Right cardiac atrium (tissue), 5 donors: ENCODE measurements at regions not wholly inside any gene's neighbourhood (a gene's known extent, or its start where the extent isn't known, plus 50 kb on each side); places are given as distances from the start of the nearest gene placed in this dataset.
"Not testable (repeated sequence)": the region's sequence is repeated elsewhere in the genome, so short reads cannot be mapped to it uniquely, and the experiment has no call there.

Source experiments
- ATAC-seq, 2 donors: fragments of 200-7000 bp; cut with Tn5 transposase; one replicate each; pipeline versions ENCODE4 v1.8.0 to v1.9.1; 2020; ENCODE audit warnings: moderate library complexity in 2 of 2, mild to moderate bottlenecking in 1 of 2
- DNase-seq, 3 donors: peaks; one replicate each; pipeline ENCODE4 v3.0.0-alpha.2; 2020
- H3K27ac ChIP-seq: one replicate; pipeline ENCODE4 v1.5.1; 2013; ENCODE audit warnings: mild to moderate bottlenecking, low read length, control low read depth, moderate library complexity
- H3K27me3 ChIP-seq: one replicate; pipeline ENCODE4 v1.6.1; 2013; ENCODE audit not compliant: control insufficient read depth, insufficient read depth
- H3K4me1 ChIP-seq: one replicate; pipeline ENCODE4 v1.6.1; 2013; ENCODE audit warnings: low read length; ENCODE audit not compliant: control insufficient read depth, insufficient read depth
- H3K4me3 ChIP-seq: one replicate; pipeline ENCODE4 v1.5.1; 2013; ENCODE audit warnings: low read length, control low read depth
- H3K9me3 ChIP-seq: one replicate; pipeline ENCODE4 v1.6.1; 2013; ENCODE audit warnings: low read length; ENCODE audit not compliant: control insufficient read depth
- WGBS: extraction: QIAGEN DNeasy Blood & Tissue Kit; methylation state at CpG from one replicate; pipeline ENCODE4 v1.1.7; 2013; 5-methylcytosine and 5-hydroxymethylcytosine counted together
- intact Hi-C, 4 donors: fragments of 100-400 bp; cut with DNase I; formaldehyde crosslinking; loops; one replicate each; pipeline versions ENCODE4 v1.11.0 to v1.14.0; 2022 to 2023
- donor health status: healthy with polysubstance abuse.
- donor health status: DM: no; HTN: yes; CAD: no.
- donor health status: DM: no; HTN: no; CAD: no.
- donor health status: DM: no; HTN: yes; CAD: no; lungs with severe emphysema.
- donor health status: DM: yes; HTN: yes; CAD: no.

DNA sequence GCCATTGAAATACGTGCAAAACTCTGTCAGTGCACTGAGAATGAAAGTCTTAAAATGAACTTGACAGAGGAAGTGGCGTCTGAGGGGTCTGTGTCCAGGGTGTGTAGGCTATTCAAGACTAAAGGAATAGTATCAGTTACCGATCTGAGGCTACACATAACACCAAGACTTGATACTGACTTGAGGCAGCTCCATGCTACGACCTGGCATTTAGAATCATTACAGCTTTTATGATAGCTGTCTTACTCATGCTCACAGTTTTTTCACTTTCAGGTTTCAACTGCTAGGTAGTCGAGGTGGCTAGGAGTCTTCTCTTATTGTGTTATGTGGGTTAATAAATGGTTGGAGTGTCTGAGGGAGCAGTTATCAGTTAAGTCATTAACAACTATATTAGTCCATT, 92.8 kb upstream of the SLCO6A1 start:
- H3K4me1 ChIP-seq = no peaks in the 10 kb centered on the region
- intact Hi-C loops = loop anchor here in 1 of 4 donors (10.0 kb wide), 1 partner anchor 273 kb away; no protein-coding TSS in a partner anchor
- DNase-seq = no peak
- no peaks in the 10 kb centered on the region for H3K9me3 ChIP-seq
- 67% methylated on average over 5 of the region's 5 CpGs for WGBS
- no peaks in the 10 kb centered on the region for H3K27me3 ChIP-seq
- ATAC-seq = no peak
- no peak overlapping the region for H3K4me3 ChIP-seq
- H3K27ac ChIP-seq = no peak overlapping the region

DNA sequence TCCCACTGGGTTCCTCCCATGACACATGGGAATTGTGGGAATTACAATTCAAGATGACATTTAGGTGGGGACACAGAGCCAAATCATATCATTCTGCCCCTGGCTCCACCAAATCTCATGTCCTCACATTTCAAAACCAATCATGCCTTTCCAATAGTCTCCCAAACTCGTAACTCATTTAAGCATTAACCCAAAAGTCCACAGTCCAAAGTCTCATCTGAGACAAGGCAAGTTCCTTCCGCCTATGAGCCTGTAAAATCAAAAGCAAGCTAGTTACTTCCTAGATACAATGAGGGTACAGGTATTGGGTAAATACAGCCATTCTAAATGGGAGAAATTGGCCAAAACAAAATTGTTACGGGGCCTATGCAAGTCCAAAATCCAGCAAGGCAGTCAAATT, 93.8 kb upstream of the SLCO6A1 start:
- not testable (repeated sequence) for H3K4me3 ChIP-seq, H3K9me3 ChIP-seq, H3K27ac ChIP-seq, H3K4me1 ChIP-seq, ATAC-seq, DNase-seq, H3K27me3 ChIP-seq
- WGBS = 84% methylated on average over 3 of the region's 3 CpGs
- intact Hi-C loops = loop anchor here in 1 of 4 donors (10.0 kb wide), 1 partner anchor 272 kb away; no protein-coding TSS in a partner anchor

DNA sequence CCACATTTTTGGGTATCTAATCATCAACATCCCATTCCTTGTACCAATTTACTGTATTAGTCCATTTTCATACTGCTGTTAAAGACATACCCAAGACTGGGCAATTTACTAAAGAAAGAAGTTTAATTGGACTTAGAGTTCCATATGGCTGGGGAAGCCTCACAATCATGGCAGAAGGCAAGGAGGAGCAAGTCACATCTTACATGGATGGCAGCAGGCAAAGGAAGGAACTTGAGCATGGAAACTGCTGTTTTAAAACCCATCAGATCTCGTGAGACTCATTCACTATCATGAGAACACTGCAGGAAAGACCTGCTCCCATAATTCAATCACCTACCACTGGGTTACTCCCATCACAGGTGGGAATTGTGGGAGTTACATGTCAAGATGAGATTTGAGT, 95.4 kb upstream of the SLCO6A1 start:
- no peaks in the 10 kb centered on the region for H3K4me1 ChIP-seq
- no peak for ATAC-seq
- H3K4me3 ChIP-seq = no peak overlapping the region
- no peaks in the 10 kb centered on the region for H3K9me3 ChIP-seq
- no peak overlapping the region for H3K27ac ChIP-seq
- 73% methylated on average over 1 of the region's 1 CpG for WGBS
- H3K27me3 ChIP-seq = no peaks in the 10 kb centered on the region
- intact Hi-C loops = loop anchor here in 1 of 4 donors (10.0 kb wide), 1 partner anchor 271 kb away; no protein-coding TSS in a partner anchor
- DNase-seq = no peak

DNA sequence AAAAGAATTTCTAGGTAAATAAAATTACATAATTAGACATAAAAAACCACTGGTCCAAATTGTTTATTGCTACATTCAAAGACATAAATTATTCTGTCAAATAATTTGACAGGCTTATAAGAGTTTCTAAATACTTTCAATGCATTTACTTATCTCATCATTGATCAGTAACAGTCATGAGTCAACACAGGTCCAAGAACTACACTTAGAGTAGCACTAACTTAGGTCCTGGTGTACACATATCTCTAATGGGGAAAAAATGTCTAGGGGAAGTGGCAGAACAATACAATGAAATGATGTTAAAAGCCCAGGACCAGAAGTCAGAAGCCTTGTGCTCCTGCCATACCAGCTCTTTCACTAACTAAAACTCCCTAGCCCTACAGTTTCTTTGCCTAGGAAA, 96.5 kb upstream of the SLCO6A1 start:
- Histone ChIP-seq H3K27ac (no peak overlapping the region), H3K9me3 (no peaks in the 10 kb centered on the region), H3K27me3 (no peaks in the 10 kb centered on the region), H3K4me1 (no peaks in the 10 kb centered on the region), H3K4me3 (no peak overlapping the region)
- intact Hi-C loops = loop anchor here in 1 of 4 donors (10.0 kb wide), 1 partner anchor 269 kb away; no protein-coding TSS in a partner anchor
- ATAC-seq (no peak), DNase-seq (no peak)

DNA sequence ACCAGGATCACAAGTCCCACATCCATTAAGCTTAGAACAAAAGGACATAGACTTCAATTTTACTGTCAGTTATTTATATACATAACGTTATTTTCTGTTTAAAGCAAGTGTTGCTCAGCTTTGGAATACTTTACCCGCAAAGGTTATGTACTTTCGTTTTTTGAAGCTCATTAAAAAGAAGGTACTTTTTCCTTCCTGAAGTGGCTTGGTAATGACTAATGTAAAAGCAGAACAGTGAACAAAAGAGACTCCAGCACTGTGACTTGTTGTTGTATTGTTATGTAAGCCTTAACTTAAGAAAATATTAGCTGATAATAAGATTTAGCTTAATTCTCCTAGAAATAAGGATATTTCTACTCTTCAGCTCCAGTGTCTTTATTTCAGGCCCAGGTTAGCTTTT, 97.3 kb upstream of the SLCO6A1 start:
- no peak for DNase-seq
- H3K4me1 ChIP-seq = no peaks in the 10 kb centered on the region

DNA sequence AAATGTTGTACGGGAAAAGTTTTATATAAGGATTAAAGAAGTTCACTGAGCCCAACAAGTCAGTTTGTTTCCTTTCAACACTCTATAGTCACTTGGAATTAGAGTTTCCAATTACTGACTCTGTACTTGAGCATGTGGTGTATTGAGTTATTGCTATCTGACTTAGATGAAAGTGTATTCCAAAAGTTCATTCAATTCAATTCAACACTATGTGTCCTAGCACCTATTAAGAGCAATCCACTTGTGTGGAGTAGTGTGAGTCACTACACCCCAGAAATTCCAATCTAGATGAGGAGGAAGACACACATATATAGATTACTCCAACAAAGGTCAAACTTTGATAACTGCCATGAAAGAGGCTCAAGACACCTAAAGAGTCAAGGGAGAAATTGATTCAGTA, 98.2 kb upstream of the SLCO6A1 start:
- ATAC-seq (peak; percentile 91 to 94), DNase-seq (no peak)
- Histone ChIP-seq H3K27ac (no peak overlapping the region), H3K9me3 (no peaks in the 10 kb centered on the region), H3K27me3 (no peaks in the 10 kb centered on the region), H3K4me3 (no peak overlapping the region), H3K4me1 (no peaks in the 10 kb centered on the region)
- 68% methylated on average over 1 of the region's 1 CpG for WGBS
- intact Hi-C loops = loop anchor here in 1 of 4 donors (10.0 kb wide), 1 partner anchor 268 kb away; no protein-coding TSS in a partner anchor

More for the DNA sequence above, 97.3 kb upstream of the SLCO6A1 start:
- H3K27ac ChIP-seq = no peak overlapping the region
- H3K27me3 ChIP-seq = no peaks in the 10 kb centered on the region
- no peaks in the 10 kb centered on the region for H3K9me3 ChIP-seq
- intact Hi-C loops = loop anchor here in 1 of 4 donors (10.0 kb wide), 1 partner anchor 269 kb away; no protein-coding TSS in a partner anchor
- 60% methylated on average over 3 of the region's 3 CpGs for WGBS
- H3K4me3 ChIP-seq = no peak overlapping the region
- no peak for ATAC-seq

DNA sequence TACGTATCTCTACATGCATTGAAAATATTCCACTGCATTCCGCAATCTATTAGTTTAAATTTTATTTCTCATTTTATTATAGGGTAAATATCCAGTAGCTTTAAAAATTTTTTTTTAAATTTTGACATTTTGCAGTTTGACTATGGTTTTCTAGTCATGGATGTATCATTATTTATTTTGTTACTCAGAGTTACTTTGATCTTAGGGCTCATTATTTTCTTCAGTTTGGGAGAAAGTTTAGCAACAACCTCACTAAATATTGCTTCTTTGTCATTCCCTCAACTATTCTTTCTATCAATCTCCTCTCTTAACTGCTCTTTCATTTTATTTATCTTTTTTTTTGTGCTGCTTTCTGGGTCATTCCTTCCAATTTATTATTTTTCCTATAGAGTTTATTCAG, 100.5 kb upstream of the SLCO6A1 start:
- WGBS = 94% methylated on average over 2 of the region's 2 CpGs
- Histone ChIP-seq H3K27ac (no peak overlapping the region), H3K27me3 (no peaks in the 10 kb centered on the region), H3K4me3 (no peak overlapping the region), H3K4me1 (no peaks in the 10 kb centered on the region), H3K9me3 (no peaks in the 10 kb centered on the region)
- DNase-seq = no peak
- intact Hi-C loops = loop anchor here in 1 of 4 donors (10.0 kb wide), 1 partner anchor 266 kb away; no protein-coding TSS in a partner anchor
- ATAC-seq = no peak

DNA sequence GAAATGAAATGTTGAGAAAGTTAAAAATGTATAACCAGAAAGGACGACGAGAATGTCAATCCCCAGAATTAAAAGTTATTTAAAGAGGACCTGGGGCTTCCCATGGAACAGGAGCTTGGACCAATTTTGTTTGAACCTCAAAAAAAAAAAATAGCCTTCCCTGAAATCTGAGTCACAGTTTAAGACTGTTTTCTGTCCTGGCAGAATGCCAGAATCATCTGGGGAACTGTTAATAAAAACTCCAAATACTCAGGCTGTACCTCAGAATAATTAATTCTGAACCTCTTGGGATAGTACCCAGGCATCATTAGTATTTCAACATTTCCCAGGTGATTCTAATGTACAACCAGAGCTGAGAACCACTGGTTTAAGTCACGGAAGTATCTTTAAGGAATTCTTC, 102.2 kb upstream of the SLCO6A1 start:
- Histone ChIP-seq H3K27ac (no peak overlapping the region), H3K27me3 (no peaks in the 10 kb centered on the region), H3K4me1 (no peaks in the 10 kb centered on the region), H3K4me3 (no peak overlapping the region), H3K9me3 (no peaks in the 10 kb centered on the region)
- intact Hi-C loops = no loop called here
- no peak for DNase-seq
- ATAC-seq = no peak
- WGBS = 85% methylated on average over 3 of the region's 3 CpGs

DNA sequence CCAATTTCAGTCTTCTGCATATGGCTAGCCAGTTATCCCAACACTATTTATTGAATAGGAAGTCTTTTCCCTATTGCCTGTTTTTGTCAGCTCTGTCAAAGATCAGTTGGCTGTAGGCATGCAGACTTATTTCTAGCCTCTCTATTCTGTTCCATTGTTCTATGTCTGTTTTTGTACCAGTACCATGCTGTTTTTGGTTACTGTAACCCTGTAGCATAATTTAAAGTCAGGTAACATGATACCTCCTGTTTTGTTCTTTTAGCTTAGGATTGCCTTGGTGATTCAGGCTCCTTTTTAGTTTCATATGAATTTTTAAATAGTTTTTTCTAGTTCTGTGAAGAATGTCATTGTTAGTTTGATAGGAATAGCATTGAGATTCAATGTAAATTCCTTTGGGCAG, 104.9 kb upstream of the SLCO6A1 start:
- DNase-seq = no peak
- intact Hi-C loops = no loop called here

DNA sequence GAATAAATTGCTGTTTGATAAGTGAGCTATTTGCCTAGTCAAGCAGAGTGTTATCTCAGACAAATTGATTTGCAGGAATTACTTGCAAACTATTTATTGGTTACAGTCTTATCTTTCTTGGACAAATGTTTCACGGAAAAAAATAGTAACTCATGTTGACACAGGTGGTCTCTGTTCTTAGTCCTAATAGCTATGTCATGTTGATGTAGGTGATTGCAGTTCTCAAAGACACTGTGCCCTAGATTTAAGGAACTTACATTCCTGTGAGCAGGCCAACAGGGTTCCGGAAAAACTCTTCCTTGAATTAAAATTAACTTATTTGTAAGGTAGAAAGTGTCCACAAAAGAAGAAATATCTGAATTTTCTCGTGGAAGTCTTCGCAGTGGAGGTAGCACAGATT, 109.6 kb upstream of the SLCO6A1 start:
- Histone ChIP-seq H3K4me3 (no peak overlapping the region), H3K27ac (no peak overlapping the region), H3K27me3 (no peaks in the 10 kb centered on the region), H3K4me1 (no peaks in the 10 kb centered on the region), H3K9me3 (no peaks in the 10 kb centered on the region)
- DNase-seq (no peak), ATAC-seq (no peak)
- 77% methylated on average over 4 of the region's 4 CpGs for WGBS
- intact Hi-C loops = no loop called here

More for the DNA sequence above, 104.9 kb upstream of the SLCO6A1 start:
- no peak for ATAC-seq
- Histone ChIP-seq H3K4me3 (no peak overlapping the region), H3K27me3 (no peaks in the 10 kb centered on the region), H3K9me3 (no peaks in the 10 kb centered on the region), H3K27ac (no peak overlapping the region), H3K4me1 (no peaks in the 10 kb centered on the region)

DNA sequence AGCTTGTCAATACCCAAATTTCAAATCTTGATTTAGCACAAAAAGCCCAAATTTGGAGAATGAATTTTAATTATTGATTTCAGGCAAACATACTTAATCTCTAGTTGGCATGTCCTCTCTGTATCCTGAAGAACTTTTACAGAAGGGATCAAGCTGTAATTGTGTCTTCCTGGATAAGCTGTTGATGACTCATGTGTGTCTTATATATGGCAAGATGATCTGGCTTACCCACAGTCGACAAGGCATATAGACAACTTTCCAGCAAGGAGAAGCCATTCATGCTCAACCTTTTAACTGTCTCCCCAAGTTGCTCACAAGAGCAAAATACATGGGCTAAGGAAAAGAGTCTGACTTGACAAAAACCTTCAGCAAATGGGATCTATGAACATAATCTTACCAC, 112.5 kb upstream of the SLCO6A1 start:
- Histone ChIP-seq H3K4me1 (peaks cover 2% of the 10 kb centered on the region), H3K4me3 (no peak overlapping the region), H3K27me3 (no peaks in the 10 kb centered on the region), H3K9me3 (no peaks in the 10 kb centered on the region), H3K27ac (no peak overlapping the region)
- DNase-seq = no peak
- WGBS = 79% methylated on average over 1 of the region's 1 CpG
- intact Hi-C loops = no loop called here
- ATAC-seq = no peak

DNA sequence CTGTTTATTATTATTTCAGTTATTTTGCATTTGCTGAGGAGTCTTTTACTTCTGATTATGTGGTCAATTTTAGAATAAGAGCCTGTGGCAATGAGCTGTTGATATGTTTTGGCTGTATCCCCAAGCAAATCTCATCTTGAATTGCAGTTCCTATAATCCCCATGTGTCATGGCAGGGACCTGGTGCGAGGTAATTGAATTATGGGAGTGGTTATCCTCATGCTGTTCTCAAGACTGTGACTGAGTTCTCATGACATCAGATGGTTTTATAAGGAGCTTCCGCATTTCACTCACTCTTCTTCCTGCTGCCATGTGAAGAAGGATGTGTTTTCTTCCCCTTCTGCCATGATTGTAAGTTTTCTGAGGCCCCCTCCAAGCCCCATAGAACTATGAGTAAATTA, 114.9 kb upstream of the SLCO6A1 start:
- H3K9me3 ChIP-seq = no peaks in the 10 kb centered on the region
- no peak overlapping the region for H3K27ac ChIP-seq
- peaks cover 2% of the 10 kb centered on the region for H3K4me1 ChIP-seq
- H3K27me3 ChIP-seq = no peaks in the 10 kb centered on the region
- H3K4me3 ChIP-seq = no peak overlapping the region
- whole genome bisulfite sequencing = 81% methylated on average over 2 of the region's 2 CpGs
- DNase-seq (no peak), ATAC-seq (no peak)
- intact Hi-C loops = no loop called here
